GM23338 (cell line): ENCODE measurements at regions not wholly inside any gene's neighbourhood (a gene's known extent, or its start where the extent isn't known, plus 50 kb on each side); places are given as distances from the start of the nearest gene placed in this dataset.

Source experiments
- ATAC-seq: fragments of 200-7000 bp; cut with Tn5 transposase; 3 replicates; pipeline ENCODE4 v1.9.1; 2020
- DNase-seq: peaks from one replicate; pipeline ENCODE4 v3.0.0-alpha.2; 2015; ENCODE audit warnings: low spot score
- H2AFZ ChIP-seq: fragments of 200-600 bp; sonication (generic); 2 replicates; pipeline ENCODE4 v1.8.0; 2016; ENCODE audit warnings: antibody characterized with exemption, mild to moderate bottlenecking, moderate library complexity
- H3F3A ChIP-seq: fragments of 200-600 bp; sonication (generic); replicated peaks from 2 replicates; pipeline ENCODE4 v1.8.0; 2017; ENCODE audit warnings: antibody characterized with exemption, mixed run types, low read depth
- H3K27ac ChIP-seq: fragments of 200-600 bp; sonication (generic); 2 replicates; pipeline ENCODE4 v1.6.1; 2016; ENCODE audit warnings: low read depth
- H3K27me3 ChIP-seq: fragments of 200-600 bp; sonication (generic); 2 replicates; pipeline ENCODE4 v1.8.0; 2016; ENCODE audit warnings: mild to moderate bottlenecking, mixed run types, moderate library complexity; ENCODE audit not compliant: insufficient read depth
- H3K36me3 ChIP-seq: fragments of 200-600 bp; sonication (generic); 2 replicates; pipeline ENCODE4 v1.8.0; 2016; ENCODE audit warnings: mild to moderate bottlenecking; ENCODE audit not compliant: insufficient read depth
- H3K4me1 ChIP-seq: fragments of 200-600 bp; sonication (generic); 2 replicates; pipeline ENCODE4 v1.8.0; 2016; ENCODE audit warnings: mild to moderate bottlenecking, moderate library complexity; ENCODE audit not compliant: insufficient read depth
- H3K4me2 ChIP-seq: fragments of 200-600 bp; sonication (generic); 2 replicates; pipeline ENCODE4 v1.7.1; 2017; ENCODE audit warnings: mixed run types
- H3K4me3 ChIP-seq: fragments of 200-600 bp; sonication (generic); 2 replicates; pipeline ENCODE4 v1.6.1; 2016; ENCODE audit warnings: mixed run types
- H3K79me2 ChIP-seq: fragments of 200-600 bp; sonication (generic); replicated peaks from 2 replicates; pipeline ENCODE4 v1.8.0; 2017; ENCODE audit warnings: mild to moderate bottlenecking; ENCODE audit not compliant: insufficient read depth
- H3K9me2 ChIP-seq: fragments of 200-600 bp; sonication (generic); 2 replicates; pipeline ENCODE4 v1.8.0; 2017; ENCODE audit not compliant: insufficient read depth
- H4K20me1 ChIP-seq: fragments of 200-600 bp; sonication (generic); replicated peaks from 2 replicates; pipeline ENCODE4 v1.8.0; 2017; ENCODE audit warnings: mild to moderate bottlenecking; ENCODE audit not compliant: insufficient read depth
- H3K27ac Mint-ChIP-seq: 2 replicates; pipeline ENCODE4 v1.8.0; 2020; ENCODE audit warnings: inconsistent platforms, mild to moderate bottlenecking, moderate library complexity, mixed read lengths
- H3K27me3 Mint-ChIP-seq: 3 replicates; pipeline ENCODE4 v1.8.0; 2022; ENCODE audit warnings: low read depth, mild to moderate bottlenecking, moderate library complexity, mixed read lengths, inconsistent platforms; ENCODE audit not compliant: insufficient read depth, poor library complexity
- H3K36me3 Mint-ChIP-seq: 3 replicates; pipeline ENCODE4 v1.8.0; 2021; ENCODE audit warnings: low read depth, mild to moderate bottlenecking, inconsistent platforms, moderate library complexity, mixed read lengths
- H3K4me1 Mint-ChIP-seq: 3 replicates; pipeline ENCODE4 v1.8.0; 2020; ENCODE audit warnings: mild to moderate bottlenecking, inconsistent platforms, mixed read lengths
- H3K4me3 Mint-ChIP-seq: 3 replicates; pipeline ENCODE4 v1.8.0; 2021; ENCODE audit warnings: moderate library complexity, mild to moderate bottlenecking, inconsistent platforms, mixed read lengths
- H3K9me3 Mint-ChIP-seq: 3 replicates; pipeline ENCODE4 v1.8.0; 2020; ENCODE audit warnings: moderate library complexity, mild to moderate bottlenecking, inconsistent platforms, mixed read lengths
- CREB1 ChIP-seq: fragments of 250-450 bp; sonication (Bioruptor Pico); IDR thresholded peaks from 2 replicates; pipeline ENCODE4 v1.5.0; 2020; ENCODE audit warnings: low read depth, mild to moderate bottlenecking, moderate library complexity
- EZH2phosphoT487 ChIP-seq: fragments of 200-600 bp; sonication (generic); IDR thresholded peaks from one replicate; pipeline ENCODE4 v1.8.1; 2018; ENCODE audit warnings: antibody characterized with exemption; ENCODE audit not compliant: unreplicated experiment
- JUNB ChIP-seq: IDR thresholded peaks from one replicate; pipeline ENCODE4 v1.6.1; 2016; ENCODE audit warnings: antibody characterized with exemption; ENCODE audit not compliant: unreplicated experiment
- NANOG ChIP-seq: IDR thresholded peaks from 2 replicates; pipeline ENCODE4 v1.6.1; 2016; ENCODE audit warnings: antibody characterized with exemption, borderline replicate concordance
- POLR2AphosphoS5 ChIP-seq: IDR thresholded peaks from 2 replicates; pipeline ENCODE4 v1.6.1; 2016; ENCODE audit warnings: antibody characterized with exemption, low read depth
- STAT1 ChIP-seq: IDR thresholded peaks from one replicate; pipeline ENCODE4 v1.6.1; 2016; ENCODE audit warnings: antibody characterized with exemption; ENCODE audit not compliant: unreplicated experiment
- ZNF114 ChIP-seq: fragments of 250-450 bp; sonication (Bioruptor Pico); IDR thresholded peaks from 2 replicates; pipeline ENCODE4 v1.5.0; 2020; ENCODE audit warnings: mild to moderate bottlenecking, moderate library complexity
- ZNF331 ChIP-seq: fragments of 250-450 bp; sonication (Bioruptor Pico); IDR thresholded peaks from 2 replicates; pipeline ENCODE4 v1.5.0; 2020; ENCODE audit warnings: low read depth, mild to moderate bottlenecking, moderate library complexity
- TF ChIP-seq, protein P1 (sequence below): fragments of 250-450 bp; sonication (Bioruptor Pico); IDR thresholded peaks from 2 replicates; pipeline ENCODE4 v1.5.0; 2020; ENCODE audit warnings: mild to moderate bottlenecking, moderate library complexity
- TF ChIP-seq, protein P2 (sequence below): IDR thresholded peaks from one replicate; pipeline ENCODE4 v1.6.1; 2018; ENCODE audit warnings: antibody characterized with exemption; ENCODE audit not compliant: unreplicated experiment
- TF ChIP-seq, protein P3 (sequence below), 2 experiments: fragments of 200-600 bp in 1 of 2; sonication (generic) in 1 of 2; conservative IDR thresholded peaks; 2 replicates each; pipeline versions ENCODE4 v1.5.1 to v1.6.1; 2016 to 2017; ENCODE audit warnings: antibody characterized with exemption in 2 of 2, low read depth in 2 of 2, mild to moderate bottlenecking in 2 of 2, moderate library complexity in 1 of 2
- TF ChIP-seq, protein P4 (sequence below): IDR thresholded peaks from 2 replicates; pipeline ENCODE4 v1.6.1; 2016; ENCODE audit warnings: antibody characterized with exemption

DNA sequence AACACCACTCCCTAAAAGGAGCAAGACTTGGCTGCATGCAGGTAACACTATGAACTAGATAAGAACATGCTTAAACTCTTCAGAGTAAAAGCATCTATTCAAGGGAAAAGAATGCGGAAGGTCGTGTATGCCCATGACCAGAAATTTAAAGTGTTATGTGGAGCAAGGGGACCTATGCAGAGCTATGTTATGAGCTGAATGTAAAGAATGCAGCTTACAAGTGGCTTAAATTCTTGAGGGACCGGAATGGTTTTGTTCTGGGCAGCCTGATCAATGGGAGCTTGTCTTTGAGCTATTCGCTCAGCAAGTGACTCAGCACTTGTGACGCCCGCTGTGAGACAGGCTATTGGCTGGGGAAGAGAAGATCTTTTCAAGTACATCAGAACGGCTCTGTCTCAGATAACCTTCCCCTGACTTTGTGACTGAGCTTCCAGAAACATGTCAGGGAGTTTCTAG is 367.5 kb upstream of the THBS1 start:
- Histone ChIP-seq H3K4me2 (peak overlapping the region; percentile 3; the same call in 1 of the 2 replicates), H3K4me1 (peaks cover 9% of the 10 kb centered on the region; the same call in 1 of the 2 replicates), H3K36me3 (no peaks in the 10 kb centered on the region), H4K20me1 (no peaks in the 10 kb centered on the region), H2AFZ (no peak overlapping the region), H3K9me2 (peaks cover 4% of the 10 kb centered on the region), H3K79me2 (no peaks in the 10 kb centered on the region), H3K4me3 (no peak overlapping the region), H3K27me3 (no peaks in the 10 kb centered on the region), H3K27ac (peak overlapping the region; percentile 95), H3F3A (no peaks in the 10 kb centered on the region)
- Mint-ChIP-seq H3K36me3 (peaks cover 18% of the 10 kb centered on the region; the same call in 2 of the 3 replicates), H3K4me3 (no peak overlapping the region), H3K27ac (peak overlapping the region; percentile 98), H3K27me3 (no peaks in the 10 kb centered on the region), H3K4me1 (peaks cover 21% of the 10 kb centered on the region), H3K9me3 (peaks cover 17% of the 10 kb centered on the region)
- DNase-seq = peak; percentile 97
- peak; percentile 99 for ATAC-seq
- TF ChIP-seq POLR2AphosphoS5 (no peak), EZH2phosphoT487 (no peak), ZNF114 (CRISPR knock-in tag) (no peak), CREB1 (CRISPR knock-in tag) (0 out of 2 replicates have a peak, but pooled peaks have one; percentile 33), STAT1 (no peak), ZNF331 (CRISPR knock-in tag) (no peak), NANOG (peak; percentile 59; the same call in 1 of the 2 replicates), JUNB (no peak)
- TF ChIP-seq, protein P1, sequence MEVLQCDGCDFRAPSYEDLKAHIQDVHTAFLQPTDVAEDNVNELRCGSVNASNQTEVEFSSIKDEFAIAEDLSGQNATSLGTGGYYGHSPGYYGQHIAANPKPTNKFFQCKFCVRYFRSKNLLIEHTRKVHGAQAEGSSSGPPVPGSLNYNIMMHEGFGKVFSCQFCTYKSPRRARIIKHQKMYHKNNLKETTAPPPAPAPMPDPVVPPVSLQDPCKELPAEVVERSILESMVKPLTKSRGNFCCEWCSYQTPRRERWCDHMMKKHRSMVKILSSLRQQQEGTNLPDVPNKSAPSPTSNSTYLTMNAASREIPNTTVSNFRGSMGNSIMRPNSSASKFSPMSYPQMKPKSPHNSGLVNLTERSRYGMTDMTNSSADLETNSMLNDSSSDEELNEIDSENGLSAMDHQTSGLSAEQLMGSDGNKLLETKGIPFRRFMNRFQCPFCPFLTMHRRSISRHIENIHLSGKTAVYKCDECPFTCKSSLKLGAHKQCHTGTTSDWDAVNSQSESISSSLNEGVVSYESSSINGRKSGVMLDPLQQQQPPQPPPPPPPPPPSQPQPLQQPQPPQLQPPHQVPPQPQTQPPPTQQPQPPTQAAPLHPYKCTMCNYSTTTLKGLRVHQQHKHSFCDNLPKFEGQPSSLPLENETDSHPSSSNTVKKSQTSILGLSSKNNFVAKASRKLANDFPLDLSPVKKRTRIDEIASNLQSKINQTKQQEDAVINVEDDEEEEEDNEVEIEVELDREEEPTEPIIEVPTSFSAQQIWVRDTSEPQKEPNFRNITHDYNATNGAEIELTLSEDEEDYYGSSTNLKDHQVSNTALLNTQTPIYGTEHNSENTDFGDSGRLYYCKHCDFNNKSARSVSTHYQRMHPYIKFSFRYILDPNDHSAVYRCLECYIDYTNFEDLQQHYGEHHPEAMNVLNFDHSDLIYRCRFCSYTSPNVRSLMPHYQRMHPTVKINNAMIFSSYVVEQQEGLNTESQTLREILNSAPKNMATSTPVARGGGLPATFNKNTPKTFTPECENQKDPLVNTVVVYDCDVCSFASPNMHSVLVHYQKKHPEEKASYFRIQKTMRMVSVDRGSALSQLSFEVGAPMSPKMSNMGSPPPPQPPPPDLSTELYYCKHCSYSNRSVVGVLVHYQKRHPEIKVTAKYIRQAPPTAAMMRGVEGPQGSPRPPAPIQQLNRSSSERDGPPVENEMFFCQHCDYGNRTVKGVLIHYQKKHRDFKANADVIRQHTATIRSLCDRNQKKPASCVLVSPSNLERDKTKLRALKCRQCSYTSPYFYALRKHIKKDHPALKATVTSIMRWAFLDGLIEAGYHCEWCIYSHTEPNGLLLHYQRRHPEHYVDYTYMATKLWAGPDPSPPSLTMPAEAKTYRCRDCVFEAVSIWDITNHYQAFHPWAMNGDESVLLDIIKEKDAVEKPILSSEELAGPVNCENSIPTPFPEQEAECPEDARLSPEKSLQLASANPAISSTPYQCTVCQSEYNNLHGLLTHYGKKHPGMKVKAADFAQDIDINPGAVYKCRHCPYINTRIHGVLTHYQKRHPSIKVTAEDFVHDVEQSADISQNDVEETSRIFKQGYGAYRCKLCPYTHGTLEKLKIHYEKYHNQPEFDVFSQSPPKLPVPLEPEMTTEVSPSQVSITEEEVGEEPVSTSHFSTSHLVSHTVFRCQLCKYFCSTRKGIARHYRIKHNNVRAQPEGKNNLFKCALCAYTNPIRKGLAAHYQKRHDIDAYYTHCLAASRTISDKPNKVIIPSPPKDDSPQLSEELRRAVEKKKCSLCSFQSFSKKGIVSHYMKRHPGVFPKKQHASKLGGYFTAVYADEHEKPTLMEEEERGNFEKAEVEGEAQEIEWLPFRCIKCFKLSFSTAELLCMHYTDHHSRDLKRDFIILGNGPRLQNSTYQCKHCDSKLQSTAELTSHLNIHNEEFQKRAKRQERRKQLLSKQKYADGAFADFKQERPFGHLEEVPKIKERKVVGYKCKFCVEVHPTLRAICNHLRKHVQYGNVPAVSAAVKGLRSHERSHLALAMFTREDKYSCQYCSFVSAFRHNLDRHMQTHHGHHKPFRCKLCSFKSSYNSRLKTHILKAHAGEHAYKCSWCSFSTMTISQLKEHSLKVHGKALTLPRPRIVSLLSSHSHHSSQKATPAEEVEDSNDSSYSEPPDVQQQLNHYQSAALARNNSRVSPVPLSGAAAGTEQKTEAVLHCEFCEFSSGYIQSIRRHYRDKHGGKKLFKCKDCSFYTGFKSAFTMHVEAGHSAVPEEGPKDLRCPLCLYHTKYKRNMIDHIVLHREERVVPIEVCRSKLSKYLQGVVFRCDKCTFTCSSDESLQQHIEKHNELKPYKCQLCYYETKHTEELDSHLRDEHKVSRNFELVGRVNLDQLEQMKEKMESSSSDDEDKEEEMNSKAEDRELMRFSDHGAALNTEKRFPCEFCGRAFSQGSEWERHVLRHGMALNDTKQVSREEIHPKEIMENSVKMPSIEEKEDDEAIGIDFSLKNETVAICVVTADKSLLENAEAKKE (CRISPR knock-in tag) = peak; percentile 19; the same call in 1 of the 2 replicates
- TF ChIP-seq, protein P2, sequence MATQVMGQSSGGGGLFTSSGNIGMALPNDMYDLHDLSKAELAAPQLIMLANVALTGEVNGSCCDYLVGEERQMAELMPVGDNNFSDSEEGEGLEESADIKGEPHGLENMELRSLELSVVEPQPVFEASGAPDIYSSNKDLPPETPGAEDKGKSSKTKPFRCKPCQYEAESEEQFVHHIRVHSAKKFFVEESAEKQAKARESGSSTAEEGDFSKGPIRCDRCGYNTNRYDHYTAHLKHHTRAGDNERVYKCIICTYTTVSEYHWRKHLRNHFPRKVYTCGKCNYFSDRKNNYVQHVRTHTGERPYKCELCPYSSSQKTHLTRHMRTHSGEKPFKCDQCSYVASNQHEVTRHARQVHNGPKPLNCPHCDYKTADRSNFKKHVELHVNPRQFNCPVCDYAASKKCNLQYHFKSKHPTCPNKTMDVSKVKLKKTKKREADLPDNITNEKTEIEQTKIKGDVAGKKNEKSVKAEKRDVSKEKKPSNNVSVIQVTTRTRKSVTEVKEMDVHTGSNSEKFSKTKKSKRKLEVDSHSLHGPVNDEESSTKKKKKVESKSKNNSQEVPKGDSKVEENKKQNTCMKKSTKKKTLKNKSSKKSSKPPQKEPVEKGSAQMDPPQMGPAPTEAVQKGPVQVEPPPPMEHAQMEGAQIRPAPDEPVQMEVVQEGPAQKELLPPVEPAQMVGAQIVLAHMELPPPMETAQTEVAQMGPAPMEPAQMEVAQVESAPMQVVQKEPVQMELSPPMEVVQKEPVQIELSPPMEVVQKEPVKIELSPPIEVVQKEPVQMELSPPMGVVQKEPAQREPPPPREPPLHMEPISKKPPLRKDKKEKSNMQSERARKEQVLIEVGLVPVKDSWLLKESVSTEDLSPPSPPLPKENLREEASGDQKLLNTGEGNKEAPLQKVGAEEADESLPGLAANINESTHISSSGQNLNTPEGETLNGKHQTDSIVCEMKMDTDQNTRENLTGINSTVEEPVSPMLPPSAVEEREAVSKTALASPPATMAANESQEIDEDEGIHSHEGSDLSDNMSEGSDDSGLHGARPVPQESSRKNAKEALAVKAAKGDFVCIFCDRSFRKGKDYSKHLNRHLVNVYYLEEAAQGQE = no peak
- TF ChIP-seq, protein P3, sequence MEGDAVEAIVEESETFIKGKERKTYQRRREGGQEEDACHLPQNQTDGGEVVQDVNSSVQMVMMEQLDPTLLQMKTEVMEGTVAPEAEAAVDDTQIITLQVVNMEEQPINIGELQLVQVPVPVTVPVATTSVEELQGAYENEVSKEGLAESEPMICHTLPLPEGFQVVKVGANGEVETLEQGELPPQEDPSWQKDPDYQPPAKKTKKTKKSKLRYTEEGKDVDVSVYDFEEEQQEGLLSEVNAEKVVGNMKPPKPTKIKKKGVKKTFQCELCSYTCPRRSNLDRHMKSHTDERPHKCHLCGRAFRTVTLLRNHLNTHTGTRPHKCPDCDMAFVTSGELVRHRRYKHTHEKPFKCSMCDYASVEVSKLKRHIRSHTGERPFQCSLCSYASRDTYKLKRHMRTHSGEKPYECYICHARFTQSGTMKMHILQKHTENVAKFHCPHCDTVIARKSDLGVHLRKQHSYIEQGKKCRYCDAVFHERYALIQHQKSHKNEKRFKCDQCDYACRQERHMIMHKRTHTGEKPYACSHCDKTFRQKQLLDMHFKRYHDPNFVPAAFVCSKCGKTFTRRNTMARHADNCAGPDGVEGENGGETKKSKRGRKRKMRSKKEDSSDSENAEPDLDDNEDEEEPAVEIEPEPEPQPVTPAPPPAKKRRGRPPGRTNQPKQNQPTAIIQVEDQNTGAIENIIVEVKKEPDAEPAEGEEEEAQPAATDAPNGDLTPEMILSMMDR (conservative IDR thresholded peaks at IDR 0.05; ENCODE audit: low read depth in 2 of 2) = no peak
- TF ChIP-seq, protein P4, sequence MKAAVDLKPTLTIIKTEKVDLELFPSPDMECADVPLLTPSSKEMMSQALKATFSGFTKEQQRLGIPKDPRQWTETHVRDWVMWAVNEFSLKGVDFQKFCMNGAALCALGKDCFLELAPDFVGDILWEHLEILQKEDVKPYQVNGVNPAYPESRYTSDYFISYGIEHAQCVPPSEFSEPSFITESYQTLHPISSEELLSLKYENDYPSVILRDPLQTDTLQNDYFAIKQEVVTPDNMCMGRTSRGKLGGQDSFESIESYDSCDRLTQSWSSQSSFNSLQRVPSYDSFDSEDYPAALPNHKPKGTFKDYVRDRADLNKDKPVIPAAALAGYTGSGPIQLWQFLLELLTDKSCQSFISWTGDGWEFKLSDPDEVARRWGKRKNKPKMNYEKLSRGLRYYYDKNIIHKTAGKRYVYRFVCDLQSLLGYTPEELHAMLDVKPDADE = no peak
